SK-N-SH (cell line): ENCODE measurements at regions not wholly inside any gene's neighbourhood (a gene's known extent, or its start where the extent isn't known, plus 50 kb on each side); places are given as distances from the start of the nearest gene placed in this dataset.

ENCODE experiments used
- CTCF ChIA-PET: fragments of 300-600, 350-600 bp; formaldehyde crosslinking; extraction: SDS; loops from one replicate; lab custom pipeline; 2021; lab: Yijun Ruan, JAX
- POLR2A ChIA-PET: fragments of 350-600 bp; sonication (Branson Sonifier 250); formaldehyde crosslinking; extraction: SDS; loops from one replicate; lab custom pipeline; 2020; ENCODE audit warnings: antibody characterized with exemption, inconsistent platforms; lab: Yijun Ruan, JAX
- DNase-seq: peaks from one replicate; pipeline ENCODE4 v3.0.0; 2012
- H2AFZ ChIP-seq: fragments of 200-600 bp; sonication (generic); 2 replicates; pipeline ENCODE4 v1.8.1; 2016; ENCODE audit warnings: antibody characterized with exemption, mild to moderate bottlenecking, low read depth
- H3F3A ChIP-seq: fragments of 200-600 bp; sonication (generic); replicated peaks from 2 replicates; pipeline ENCODE3; 2016; ENCODE audit warnings: antibody characterized with exemption, mild to moderate bottlenecking; ENCODE audit not compliant: insufficient read depth
- H3K27ac ChIP-seq, 2 experiments: fragments of 200-500 bp in 1 of 2; fragments of 200-600 bp in 1 of 2; sonication (Bioruptor generic) in 1 of 2; sonication (generic), shearing (Covaris generic) in 1 of 2; 2 replicates each; pipeline versions ENCODE4 v1.5.1 to v1.6.1; 2014 to 2016; ENCODE audit warnings: low read depth in 2 of 2, inconsistent platforms in 1 of 2, low read length in 1 of 2, mild to moderate bottlenecking in 1 of 2, mixed read lengths in 1 of 2
- H3K27me3 ChIP-seq: fragments of 200-600 bp; sonication (generic), shearing (Covaris generic); 2 replicates; pipeline ENCODE4 v1.6.1; 2016; ENCODE audit warnings: mixed run types; ENCODE audit not compliant: insufficient read depth
- H3K36me3 ChIP-seq, 2 experiments: fragments of 200-500 bp in 1 of 2; fragments of 200-600 bp in 1 of 2; sonication (Bioruptor generic) in 1 of 2; sonication (generic) in 1 of 2; replicated peaks in 1 of 2; 2 replicates each; pipeline versions ENCODE3 to v1.5.1; 2014 to 2016; ENCODE audit warnings: low read length in 1 of 2, mild to moderate bottlenecking in 1 of 2; ENCODE audit not compliant: insufficient read depth in 2 of 2, control insufficient read depth in 1 of 2
- H3K4me1 ChIP-seq, 2 experiments: fragments of 200-500 bp in 1 of 2; fragments of 200-600 bp in 1 of 2; sonication (Bioruptor generic) in 1 of 2; sonication (generic), shearing (Covaris generic) in 1 of 2; 2 replicates each; pipeline versions ENCODE4 v1.5.1 to v1.6.1; 2014 to 2016; ENCODE audit warnings: low read depth in 1 of 2, low read length in 1 of 2, mixed run types in 1 of 2; ENCODE audit not compliant: insufficient read depth in 2 of 2, control insufficient read depth in 1 of 2
- H3K4me2 ChIP-seq: fragments of 200-600 bp; sonication (generic), shearing (Covaris generic); 2 replicates; pipeline ENCODE4 v1.6.1; 2017; ENCODE audit warnings: mixed run types
- H3K4me3 ChIP-seq, 2 experiments: fragments of 200-500 bp in 1 of 2; fragments of 200-600 bp in 1 of 2; sonication (Bioruptor generic) in 1 of 2; sonication (generic), shearing (Covaris generic) in 1 of 2; 2 replicates each; pipeline versions ENCODE4 v1.5.1 to v1.8.1; 2014 to 2016; ENCODE audit warnings: low read depth in 2 of 2, inconsistent platforms in 1 of 2, low read length in 1 of 2, mild to moderate bottlenecking in 1 of 2, mixed read lengths in 1 of 2, moderate library complexity in 1 of 2
- H3K79me2 ChIP-seq: fragments of 200-600 bp; sonication (generic); 2 replicates; pipeline ENCODE4 v1.8.1; 2017; ENCODE audit warnings: mild to moderate bottlenecking; ENCODE audit not compliant: insufficient read depth
- H3K9ac ChIP-seq: fragments of 200-600 bp; sonication (generic); 2 replicates; pipeline ENCODE4 v1.6.1; 2017; ENCODE audit warnings: mixed run types
- H3K9me2 ChIP-seq: fragments of 200-600 bp; sonication (generic); 2 replicates; pipeline ENCODE4 v1.6.1; 2017; ENCODE audit warnings: mixed run types
- H3K9me3 ChIP-seq: fragments of 200-600 bp; sonication (generic); 2 replicates; pipeline ENCODE4 v1.6.1; 2017; ENCODE audit warnings: mixed run types, mild to moderate bottlenecking, moderate library complexity
- H4K20me1 ChIP-seq: fragments of 200-600 bp; sonication (generic); 2 replicates; pipeline ENCODE4 v1.6.1; 2017; ENCODE audit warnings: mild to moderate bottlenecking, mixed run types; ENCODE audit not compliant: insufficient read depth
- CHD2 ChIP-seq: fragments of 150-350 bp; IDR thresholded peaks from 2 replicates; pipeline ENCODE4 v1.6.1; 2018; ENCODE audit warnings: low read length; ENCODE audit not compliant: partially characterized antibody
- EZH2phosphoT487 ChIP-seq: fragments of 200-600 bp; sonication (generic); IDR thresholded peaks from 2 replicates; pipeline ENCODE4 v1.6.1; 2017; ENCODE audit warnings: low read depth, mixed run types, mild to moderate bottlenecking, antibody characterized with exemption, moderate library complexity, borderline replicate concordance
- FOSL2 ChIP-seq: IDR thresholded peaks from 2 replicates; pipeline ENCODE4 v1.4.0; 2012; ENCODE audit warnings: low read depth, mild to moderate bottlenecking, moderate library complexity, borderline replicate concordance
- FOXM1 ChIP-seq: IDR thresholded peaks from 2 replicates; pipeline ENCODE4 v1.4.0; 2012; ENCODE audit warnings: low read depth, mild to moderate bottlenecking
- GATA2 ChIP-seq: sonication (generic); formaldehyde crosslinking; IDR thresholded peaks from 2 replicates; pipeline ENCODE4 v1.5.0; 2020; ENCODE audit warnings: mild to moderate bottlenecking, missing genetic modification reagents
- MAX ChIP-seq: IDR thresholded peaks from 2 replicates; pipeline ENCODE4 v1.4.0; 2012; ENCODE audit warnings: low read depth
- NFIC ChIP-seq: IDR thresholded peaks from 2 replicates; pipeline ENCODE4 v1.4.0; 2012; ENCODE audit warnings: borderline replicate concordance
- PBX3 ChIP-seq: IDR thresholded peaks from 2 replicates; pipeline ENCODE4; 2012
- RAD21 ChIP-seq: IDR thresholded peaks from 2 replicates; pipeline ENCODE4 v1.6.1; 2012; ENCODE audit warnings: mild to moderate bottlenecking, low read length
- REST ChIP-seq: IDR thresholded peaks from 2 replicates; pipeline ENCODE4 v1.6.1; 2012; ENCODE audit warnings: mild to moderate bottlenecking, low read depth, low read length, moderate library complexity
- RXRA ChIP-seq: IDR thresholded peaks from 2 replicates; pipeline ENCODE4 v1.4.0; 2012; ENCODE audit warnings: low read depth, mild to moderate bottlenecking, borderline replicate concordance
- SIN3A ChIP-seq: IDR thresholded peaks from 2 replicates; pipeline ENCODE4 v1.6.1; 2012; ENCODE audit warnings: low read depth, mild to moderate bottlenecking, low read length, moderate library complexity, borderline replicate concordance
- SMC3 ChIP-seq: IDR thresholded peaks from 2 replicates; pipeline ENCODE4 v1.6.1; 2012; ENCODE audit warnings: low read depth, low read length, improper control_type of control experiment
- TAF1 ChIP-seq: IDR thresholded peaks from 2 replicates; pipeline ENCODE4 v1.6.1; 2012; ENCODE audit warnings: low read depth, mild to moderate bottlenecking, low read length, moderate library complexity, borderline replicate concordance
- TCF12 ChIP-seq: IDR thresholded peaks from 2 replicates; pipeline ENCODE4 v1.4.0; 2012
- USF2 ChIP-seq: fragments of 150-350 bp; IDR thresholded peaks from 2 replicates; pipeline ENCODE4 v1.6.1; 2017; ENCODE audit warnings: antibody characterized with exemption, low read length, low read depth, borderline replicate concordance
- YY1 ChIP-seq: IDR thresholded peaks from 2 replicates; pipeline ENCODE4 v1.4.0; 2012; ENCODE audit warnings: low read depth, mild to moderate bottlenecking
- ZBTB33 ChIP-seq: IDR thresholded peaks from 2 replicates; pipeline ENCODE4 v1.4.0; 2012; ENCODE audit warnings: low read depth, borderline replicate concordance
- WGBS: methylation state at CpG from one replicate; pipeline ENCODE4 v1.1.6; 2017; ENCODE audit warnings: low lambda C conversion rate; 5-methylcytosine and 5-hydroxymethylcytosine counted together

- Histone ChIP-seq H3K9me3 (no peaks in the 10 kb centered on the region), H3K79me2 (no peaks in the 10 kb centered on the region), H3K27me3 (no peaks in the 10 kb centered on the region), H3K9me2 (no peaks in the 10 kb centered on the region), H3K4me1 (no peaks in the 10 kb centered on the region), H3K36me3 (no peaks in the 10 kb centered on the region), H4K20me1 (no peaks in the 10 kb centered on the region), H3F3A (no peaks in the 10 kb centered on the region), H2AFZ (no peak overlapping the region), H3K4me2 (no peak overlapping the region), H3K4me3 (no peak overlapping the region), H3K27ac (no peak overlapping the region), H3K9ac (no peak overlapping the region)
- TF ChIP-seq RAD21 (no peak), YY1 (no peak), TCF12 (no peak), GATA2 (CRISPR knock-in tag) (no peak), FOXM1 (no peak), SMC3 (no peak), ZBTB33 (no peak), MAX (no peak), TAF1 (no peak), RXRA (no peak), FOSL2 (no peak), PBX3 (no peak)
- CTCF ChIA-PET = no interaction called here
- WGBS = 6% methylated on average over 4 of the region's 4 CpGs
- POLR2A ChIA-PET = no interaction called here
- DNase-seq = no peak
Measured at GRCh38 chr5:17895288-17896033, 261.2 kb downstream of the TAF11L14 start.

- Histone ChIP-seq H3K9me2 (no peaks in the 10 kb centered on the region), H3K4me3 (no peak overlapping the region), H3K4me2 (no peak overlapping the region), H3K27me3 (no peaks in the 10 kb centered on the region), H2AFZ (no peak overlapping the region), H4K20me1 (no peaks in the 10 kb centered on the region), H3F3A (no peaks in the 10 kb centered on the region), H3K36me3 (no peaks in the 10 kb centered on the region), H3K4me1 (no peaks in the 10 kb centered on the region), H3K9ac (no peak overlapping the region), H3K27ac (no peak overlapping the region), H3K9me3 (no peaks in the 10 kb centered on the region), H3K79me2 (no peaks in the 10 kb centered on the region)
- TF ChIP-seq TAF1 = no peak
- no peak for TF ChIP-seq SIN3A
- TF ChIP-seq EZH2phosphoT487 = no peak
- TF ChIP-seq NFIC = no peak
- TF ChIP-seq REST = no peak
- no peak for TF ChIP-seq CHD2
- no peak for TF ChIP-seq USF2
- no peak for DNase-seq
- CTCF ChIA-PET = no interaction called here
- POLR2A ChIA-PET = no interaction called here
- WGBS = 14% methylated on average over 2 of the region's 2 CpGs
Measured at GRCh38 chr5:17896605-17897004, 262.3 kb downstream of the TAF11L14 start.
